ENCODE measurements at regions not wholly inside any gene's neighbourhood (a gene's known extent, or its start where the extent isn't known, plus 50 kb on each side); places are given as distances from the start of the nearest gene placed in this dataset.
"Not testable (repeated sequence)": the region's sequence is repeated elsewhere in the genome, so short reads cannot be mapped to it uniquely, and the experiment has no call there.

DNA sequence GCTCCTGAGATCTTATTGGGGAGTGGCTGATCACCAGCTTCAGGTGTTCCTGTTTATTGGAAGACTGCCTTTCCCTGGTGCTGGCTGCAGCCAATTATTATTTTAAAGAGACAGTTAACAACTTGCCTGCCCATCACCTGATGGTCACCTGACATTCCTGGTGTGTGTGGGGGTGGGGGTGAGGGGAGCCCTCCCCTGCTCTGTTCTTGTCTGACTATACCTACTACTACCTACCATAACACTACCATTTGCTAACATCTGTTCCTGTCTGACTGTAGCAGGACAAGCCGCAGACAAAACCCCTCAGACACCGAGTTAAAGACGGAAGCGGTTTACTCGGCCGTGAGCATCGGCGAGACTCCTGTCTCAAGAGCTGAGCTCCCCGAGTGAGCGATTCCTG lies 54.9 kb upstream of the NBPF3 start:
- DNase-seq = no peak

DNA sequence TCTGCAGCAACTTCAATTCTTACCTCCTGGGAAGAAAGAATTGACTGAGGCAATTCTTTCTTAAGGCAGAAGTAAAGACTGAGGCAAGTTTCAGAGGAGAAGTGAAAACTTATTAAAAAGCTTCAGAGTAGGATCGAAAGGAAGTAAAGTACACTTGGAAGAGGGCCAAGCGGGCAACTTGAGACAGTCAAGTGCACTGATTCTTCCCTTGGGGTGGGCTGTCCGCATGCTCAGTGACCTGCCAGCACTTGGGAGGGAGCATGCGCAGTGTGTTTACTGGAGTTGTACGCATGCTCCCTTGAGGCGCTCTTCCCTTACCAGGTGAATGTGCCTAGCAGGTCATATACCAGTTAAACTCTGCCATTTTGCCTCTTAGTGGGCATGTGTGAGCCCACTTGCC lies 55.3 kb upstream of the NBPF3 start:
- DNase-seq = no peak

DNA sequence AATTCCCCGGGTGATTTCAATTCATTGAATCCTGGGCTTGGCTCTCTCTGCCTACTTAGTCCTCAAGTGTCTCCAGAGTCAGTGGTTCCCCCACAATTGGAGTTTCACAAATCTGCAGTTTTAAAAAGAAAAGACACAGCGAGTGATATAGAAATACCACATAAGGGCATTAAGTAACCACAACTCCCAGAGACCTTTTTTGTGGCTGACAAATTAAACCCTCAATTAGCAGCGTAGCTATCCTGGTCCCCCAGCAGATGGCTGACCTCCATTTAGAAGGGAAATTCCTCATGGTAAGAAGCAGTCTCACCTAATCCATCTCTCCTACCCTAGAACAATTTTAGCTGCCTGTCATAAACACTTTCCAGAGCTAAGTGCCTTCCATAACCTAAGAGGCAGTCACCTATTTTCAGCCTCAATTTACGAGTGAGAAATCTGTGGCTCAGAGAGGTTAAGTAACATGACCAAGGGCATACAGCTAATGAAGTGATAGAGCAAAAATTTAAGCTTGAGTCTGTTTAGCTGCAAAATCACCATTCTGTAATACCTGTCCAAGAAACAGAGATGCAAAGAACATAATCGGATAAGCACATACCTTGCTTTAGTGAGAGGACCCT lies 56.0 kb upstream of the NBPF3 start:
- DNase-seq = no peak

DNA sequence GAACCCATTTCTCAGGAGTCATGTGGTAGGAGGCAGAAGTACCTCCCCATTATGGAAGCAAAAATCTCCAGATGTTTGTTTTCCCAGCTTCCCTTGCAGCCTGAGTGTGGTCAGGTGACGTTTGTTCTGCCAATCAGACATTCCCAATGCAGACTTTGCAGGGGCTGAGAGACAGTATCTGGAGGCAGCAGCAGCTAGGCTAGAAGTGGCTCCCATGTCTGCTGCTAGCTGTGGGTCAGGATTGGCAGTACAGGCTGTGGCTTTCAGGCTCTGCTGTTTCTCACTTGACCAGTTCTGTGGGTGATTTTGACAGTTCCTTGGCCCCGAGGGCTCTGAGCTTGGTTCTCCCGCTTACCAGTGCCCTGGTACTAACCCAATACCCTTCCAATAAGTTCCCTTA lies 58.6 kb upstream of the NBPF3 start:
- DNase-seq = no peak

DNA sequence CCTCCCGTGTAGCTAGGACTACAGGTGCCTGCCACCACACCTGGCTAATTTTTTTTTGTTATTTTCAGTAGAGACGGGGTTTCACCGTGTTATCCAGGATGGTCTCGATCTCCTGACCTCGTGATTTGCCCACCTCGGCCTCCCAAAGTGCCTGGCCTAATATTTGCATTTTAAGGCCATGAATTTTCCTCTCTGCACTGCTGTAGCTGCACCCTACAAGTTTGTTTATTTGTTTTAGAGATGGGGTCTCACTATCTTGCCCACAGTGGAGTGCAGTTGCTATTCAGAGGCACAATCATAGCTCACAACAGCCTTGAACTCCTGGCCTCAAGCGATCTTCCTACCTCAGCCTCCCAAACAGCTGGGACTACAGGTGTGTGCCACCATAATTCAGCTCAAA lies 59.8 kb upstream of the NBPF3 start:
- not testable (repeated sequence) for DNase-seq

DNA sequence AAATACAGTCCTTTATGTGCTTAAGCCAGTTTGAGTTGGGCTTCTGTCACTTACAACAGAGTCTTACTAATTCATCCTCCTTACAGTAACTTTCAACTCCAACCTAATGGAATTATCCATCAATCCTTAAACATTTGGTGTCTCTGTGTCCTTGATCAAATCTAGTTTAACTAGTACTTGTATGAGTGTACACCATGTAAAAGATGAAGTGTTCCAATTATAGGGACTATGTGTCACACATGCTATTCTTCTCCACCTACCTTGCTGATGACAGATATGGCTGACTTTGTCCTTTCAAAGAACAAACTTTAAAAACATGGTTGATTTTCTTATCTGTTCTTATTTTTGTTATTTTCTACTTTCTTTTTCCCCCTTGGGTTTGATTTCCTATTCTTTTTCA lies 60.4 kb upstream of the NBPF3 start:
- DNase-seq = no peak

DNA sequence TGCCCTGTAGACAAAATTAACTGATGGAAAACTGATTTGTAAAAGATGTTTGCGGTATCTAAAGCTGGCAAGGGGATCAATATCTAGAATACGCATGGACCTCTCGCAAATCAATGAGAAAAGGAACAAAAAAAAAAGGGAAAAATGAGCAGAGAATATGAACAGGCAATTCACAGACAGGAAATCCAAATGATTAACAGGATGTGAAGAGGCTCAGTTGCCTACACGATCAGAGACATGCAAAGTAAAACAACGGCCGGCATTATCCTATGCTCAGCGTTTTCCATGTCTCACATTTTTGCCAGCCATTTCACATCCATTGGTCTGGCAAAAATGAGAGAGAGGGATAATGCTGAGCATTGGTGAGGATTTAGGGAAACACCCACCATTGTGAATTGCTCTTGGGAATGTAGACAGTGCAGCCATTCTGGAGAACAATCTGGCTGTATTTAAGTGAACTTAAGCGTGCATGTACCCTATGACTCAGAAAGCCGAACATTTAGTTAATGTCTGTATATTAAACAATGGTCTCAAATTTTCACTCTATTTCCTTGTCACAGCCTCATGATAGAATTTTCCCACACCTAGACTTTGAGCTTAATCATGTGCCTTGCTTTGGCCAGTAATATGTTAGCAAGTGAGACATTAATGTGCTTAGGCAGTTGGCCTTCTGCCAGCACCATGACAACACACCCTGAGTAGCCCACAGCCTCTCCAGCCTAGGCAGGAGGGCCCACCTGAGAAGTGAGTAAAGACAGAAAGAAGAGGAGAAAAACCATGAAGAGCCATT lies 61.0 kb upstream of the NBPF3 start:
- no peak for DNase-seq

GRCh38 chr1:21372383-21372782 lies 67.6 kb upstream of the NBPF3 start:
- DNase-seq = no peak

DNA sequence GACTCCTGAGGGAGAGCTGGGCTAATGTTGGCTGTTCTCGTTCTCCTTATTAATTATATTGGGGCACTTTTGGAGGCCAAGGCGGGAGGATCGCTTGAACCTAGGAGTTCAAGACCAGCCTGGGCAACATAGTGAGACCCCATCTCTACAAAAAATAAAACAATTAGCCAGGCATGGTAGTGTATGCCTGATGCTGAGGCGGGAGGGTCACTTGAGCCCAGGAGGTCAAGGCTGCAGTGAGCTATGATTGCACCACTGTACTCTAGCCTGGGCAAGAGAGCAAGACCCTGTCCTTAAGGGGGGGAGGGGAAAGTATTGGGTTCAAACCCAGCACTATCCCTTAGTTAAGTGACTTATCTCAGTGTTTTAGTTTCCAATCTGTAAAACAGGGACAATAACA lies 70.0 kb upstream of the NBPF3 start:
- DNase-seq = no peak

DNA sequence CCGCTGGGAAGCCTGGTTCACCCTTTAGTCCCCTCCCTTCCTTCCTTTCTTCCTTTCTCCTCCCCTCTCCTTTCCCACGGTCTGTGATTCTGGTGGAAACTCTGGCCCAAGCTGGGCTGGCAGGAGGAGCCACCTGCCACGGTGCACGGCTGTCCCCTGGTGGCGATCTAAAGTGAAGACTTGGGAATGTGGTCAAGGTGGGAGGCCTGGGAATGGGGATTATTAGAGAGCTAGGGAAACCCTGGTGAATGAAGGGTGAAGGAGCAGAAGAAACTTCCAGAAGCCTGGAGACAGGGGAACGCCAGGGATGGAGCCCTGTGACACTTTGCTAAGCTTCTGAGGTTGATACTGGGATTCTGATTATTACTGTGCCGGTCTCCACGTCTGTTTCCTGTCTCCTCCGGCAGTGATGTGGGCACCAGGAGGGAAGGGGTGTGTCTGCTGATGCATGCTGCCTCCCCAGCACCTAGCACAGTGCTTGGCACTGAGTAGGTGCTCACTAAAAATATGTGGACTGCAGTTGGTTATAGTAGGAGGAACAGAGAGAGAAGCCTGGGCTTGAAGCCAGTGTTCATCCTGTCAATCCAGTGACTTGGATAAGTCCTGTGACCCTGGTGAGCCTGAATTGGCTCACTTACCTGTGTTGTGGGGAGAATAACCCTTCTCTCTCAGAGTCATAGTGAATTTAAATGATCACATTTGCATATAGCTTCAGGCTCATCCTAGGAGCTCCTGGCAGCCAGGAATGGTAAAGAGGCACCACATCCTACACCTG lies 71.2 kb upstream of the NBPF3 start:
- peak; percentile 37 to 64 (median 45) for DNase-seq

GRCh38 chr1:21367973-21368514 lies 71.9 kb upstream of the NBPF3 start:
- DNase-seq = not testable (repeated sequence)

DNA sequence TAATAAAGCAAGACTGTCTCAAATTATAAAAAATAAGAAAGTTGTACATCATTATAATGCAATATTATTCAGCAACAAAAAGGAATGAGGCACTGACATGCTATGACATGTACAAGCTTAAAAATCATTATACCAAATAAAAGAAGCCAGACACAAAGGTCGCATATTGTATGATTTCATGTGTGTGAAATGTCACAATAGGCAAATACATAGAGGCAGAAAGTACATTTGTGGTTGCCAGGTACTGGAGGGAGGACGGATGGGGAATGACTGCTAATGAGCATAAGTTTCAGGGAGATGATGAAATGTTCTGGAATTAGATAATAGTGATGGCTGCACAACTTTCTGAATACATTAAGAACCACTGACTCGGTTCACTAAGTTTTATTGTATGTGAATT lies 73.6 kb upstream of the NBPF3 start:
- no peak for DNase-seq

DNA sequence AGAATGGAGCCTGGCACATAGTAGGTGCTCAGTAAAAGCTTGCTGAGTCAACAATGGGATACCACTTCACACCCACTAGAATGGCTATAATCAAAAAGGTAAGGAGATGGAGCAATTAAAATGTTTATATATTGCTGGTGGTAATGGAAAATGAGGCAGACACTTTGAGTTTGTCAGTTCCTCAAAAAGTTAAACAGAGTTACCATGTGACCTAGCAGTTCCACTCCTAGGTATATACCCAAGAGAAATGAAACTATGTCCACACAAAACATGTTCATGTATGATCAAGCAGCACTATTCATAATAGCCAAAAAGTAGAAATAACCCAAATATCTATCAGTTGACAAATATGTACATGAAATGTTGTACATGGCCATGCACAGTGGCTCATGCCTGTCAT lies 74.8 kb upstream of the ECE1 start:
- DNase-seq = no peak

GRCh38 chr1:21362096-21362495 lies 71.8 kb upstream of the ECE1 start:
- DNase-seq = no peak

DNA sequence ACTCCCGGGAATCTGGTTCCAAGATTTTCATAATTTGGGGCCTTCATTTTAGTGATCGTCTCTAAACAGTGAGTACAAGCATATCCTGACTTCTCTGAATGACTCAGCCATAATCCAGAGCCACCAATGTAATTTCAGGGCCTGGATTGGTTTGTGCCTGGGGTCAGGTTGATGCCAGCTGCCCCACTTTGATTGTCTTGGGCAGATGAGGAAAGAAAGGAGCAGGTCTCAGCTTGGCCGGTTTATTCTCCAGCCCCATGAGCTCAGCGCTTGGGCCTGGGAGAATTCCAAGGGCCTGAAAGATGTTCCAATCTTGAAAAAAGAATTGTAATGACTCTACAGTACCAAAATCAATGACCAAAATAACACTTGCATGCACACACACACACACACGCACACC lies 71.2 kb upstream of the ECE1 start:
- DNase-seq = no peak

DNA sequence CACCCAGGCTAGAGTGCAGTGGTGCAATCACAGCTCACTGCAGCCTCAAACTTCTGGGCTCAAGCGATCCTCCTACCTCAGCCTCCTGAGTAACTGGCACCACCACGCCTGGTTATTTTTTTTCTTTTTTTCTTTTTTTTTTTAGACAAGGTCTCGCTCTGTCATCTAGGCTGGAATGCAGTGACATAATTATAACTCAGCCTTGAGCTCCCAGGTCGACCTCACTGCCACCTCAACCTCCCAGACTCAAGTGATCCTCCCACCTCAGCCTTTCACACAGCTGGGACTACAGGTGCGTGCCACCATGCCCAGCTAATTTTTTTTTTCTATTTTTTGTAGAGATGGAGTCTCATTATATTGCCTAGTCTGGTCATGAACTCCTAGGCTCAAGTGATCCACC lies 66.9 kb upstream of the ECE1 start:
- DNase-seq = no peak

DNA sequence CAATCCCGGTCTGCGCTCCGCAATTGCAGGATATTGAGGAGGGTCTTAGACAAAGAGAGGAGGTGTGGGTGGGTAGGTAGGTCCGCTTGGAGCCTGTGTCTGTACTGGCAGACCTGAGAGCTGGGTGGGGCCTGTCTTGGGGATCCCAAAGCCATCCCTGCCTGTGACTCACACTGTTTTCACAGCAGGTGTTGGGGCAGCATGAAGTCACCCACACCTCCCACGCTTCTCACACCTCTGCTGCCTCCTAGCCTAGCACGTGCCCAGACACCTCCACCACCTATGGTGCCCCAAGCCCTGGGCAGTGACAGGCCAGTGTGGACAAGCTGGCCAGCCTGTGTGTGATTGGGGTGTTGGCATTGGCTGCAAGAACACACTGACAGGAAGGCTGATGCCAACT lies 65.7 kb upstream of the ECE1 start:
- no peak for DNase-seq

GRCh38 chr1:21352586-21352985 lies 62.3 kb upstream of the ECE1 start:
- no peak for DNase-seq

DNA sequence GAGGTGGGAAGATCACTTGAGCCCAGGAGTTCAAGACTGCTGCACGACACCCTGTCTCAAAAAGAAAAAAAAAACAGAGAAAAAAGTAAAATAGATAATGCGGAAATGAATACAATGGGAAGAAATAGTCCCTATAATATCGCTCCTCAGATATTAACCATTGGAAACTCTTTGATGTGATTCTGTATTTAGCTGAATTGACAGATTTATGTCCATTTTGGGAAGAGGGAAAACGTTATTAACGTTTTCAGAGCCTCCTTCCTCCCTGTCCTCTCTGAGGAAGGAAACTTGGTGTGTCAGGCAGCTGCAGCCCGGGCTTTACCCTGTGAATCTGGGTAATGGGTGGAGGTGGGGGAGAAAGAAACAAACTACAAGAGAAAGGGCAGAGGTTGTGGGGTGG lies 61.6 kb upstream of the ECE1 start:
- no peak for DNase-seq

- DNase-seq = no peak
Observed at GRCh38 chr1:21350202-21350885, 60.1 kb upstream of the ECE1 start.

GRCh38 chr1:21349693-21350092 lies 59.4 kb upstream of the ECE1 start:
- no peak for DNase-seq

- DNase-seq = no peak
Observed at GRCh38 chr1:21347072-21347581, 56.9 kb upstream of the ECE1 start.
